COLO668 (cell line): ENCODE measurements at regions not wholly inside any gene's neighbourhood (a gene's known extent, or its start where the extent isn't known, plus 50 kb on each side); places are given as distances from the start of the nearest gene placed in this dataset.

Experiments
- DNase-seq: peaks from one replicate; lab custom pipeline; 2025; ENCODE audit not compliant: unreplicated experiment; lab: John Stamatoyannopoulos, UW

GRCh38 chr15:61798631-61799030 is 261.6 kb downstream of the VPS13C start:
- no peak for DNase-seq

GRCh38 chr15:61796056-61796455 is 264.2 kb downstream of the VPS13C start:
- no peak for DNase-seq

GRCh38 chr15:61794881-61795280 is 265.4 kb downstream of the VPS13C start:
- DNase-seq, result no peak

GRCh38 chr15:61794276-61794675 is 266.0 kb downstream of the VPS13C start:
- DNase-seq, result no peak

GRCh38 chr15:61784734-61785133 is 275.5 kb downstream of the VPS13C start:
- DNase-seq, result no peak

GRCh38 chr15:61780278-61780980 is 279.8 kb downstream of the VPS13C start:
- no peak for DNase-seq

DNA sequence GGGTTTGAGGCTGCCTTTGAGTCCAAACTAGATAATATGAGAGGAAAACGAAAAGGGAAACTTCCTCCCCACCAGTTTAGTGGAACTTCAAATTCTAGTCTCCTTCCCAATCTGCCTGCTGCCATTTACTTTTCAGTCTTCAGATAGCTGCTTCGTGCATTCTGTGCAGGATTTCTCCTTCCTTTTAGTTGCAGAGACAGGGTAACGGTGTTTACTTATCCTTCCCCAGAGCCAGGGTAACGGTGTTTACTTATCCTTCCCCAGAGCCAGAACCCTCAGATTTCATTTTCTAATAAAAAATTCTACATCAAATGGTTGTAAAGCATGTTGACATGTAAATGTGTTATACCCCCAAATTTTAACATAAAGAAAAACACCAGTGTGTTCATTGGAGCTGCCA is 282.6 kb downstream of the VPS13C start:
- no peak for DNase-seq

GRCh38 chr15:61769557-61769956 is 290.7 kb downstream of the VPS13C start:
- DNase-seq, result no peak

DNA sequence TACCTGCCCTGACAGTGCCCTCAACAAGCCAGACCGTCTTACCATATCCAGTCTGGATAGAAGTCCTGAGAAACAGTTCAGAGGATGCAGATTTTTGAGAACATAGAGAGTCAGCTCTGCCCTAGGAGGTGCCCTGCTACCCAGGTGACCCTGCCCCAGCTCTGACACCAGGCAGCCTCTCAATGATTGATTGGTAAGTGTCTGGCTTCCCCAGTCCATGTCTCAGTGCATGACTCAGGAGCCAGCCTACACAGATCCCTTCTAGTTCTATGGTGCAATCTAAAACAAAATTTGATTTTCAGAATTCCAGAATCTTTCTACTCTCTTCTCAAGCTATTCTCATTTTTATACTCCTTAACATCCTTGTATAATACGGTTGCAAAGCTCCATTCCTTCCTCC is 292.1 kb downstream of the VPS13C start:
- DNase-seq, result no peak

GRCh38 chr15:61764981-61765380 is 295.3 kb downstream of the VPS13C start:
- DNase-seq, result no peak

DNA sequence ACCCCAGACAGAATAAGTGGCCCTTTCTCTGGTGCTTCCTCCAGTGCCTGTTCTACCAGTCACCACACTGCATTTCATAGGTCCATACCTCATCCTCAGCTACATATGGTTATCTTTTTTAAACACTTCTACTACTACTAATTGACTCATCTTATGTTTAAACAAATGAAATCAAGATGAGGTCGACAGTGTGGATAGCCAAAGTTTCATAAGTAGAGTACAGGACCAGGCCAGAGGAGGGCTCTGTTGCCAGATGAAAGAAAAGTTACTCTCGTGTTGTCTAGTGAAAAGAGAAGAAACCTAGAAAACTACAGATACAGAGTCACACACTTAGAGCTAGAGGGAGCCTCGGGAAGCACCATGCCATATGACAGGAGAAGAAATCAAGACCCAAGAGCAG is 296.1 kb downstream of the VPS13C start:
- no peak for DNase-seq

DNA sequence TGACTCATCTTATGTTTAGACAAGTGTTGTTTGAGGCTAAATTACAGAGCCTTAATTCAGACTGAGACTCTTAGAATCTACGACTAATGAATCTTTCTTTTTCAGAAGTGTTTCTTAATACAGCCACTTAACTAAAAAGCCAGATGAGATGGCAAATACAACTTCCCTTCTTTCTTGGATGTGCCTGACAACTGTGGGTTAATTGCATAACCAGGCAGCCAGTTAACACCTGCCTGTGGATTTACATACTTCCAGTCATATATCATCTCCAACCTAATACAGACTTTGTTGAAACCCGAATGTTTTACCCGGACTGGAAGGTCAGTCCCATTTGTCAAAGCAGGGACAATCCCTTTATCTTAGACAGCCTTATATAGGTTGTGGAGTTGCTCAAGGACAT is 297.6 kb downstream of the VPS13C start:
- no peak for DNase-seq

- DNase-seq, result no peak
Observed at GRCh38 chr15:61759639-61760038, 300.6 kb downstream of the VPS13C start.

DNA sequence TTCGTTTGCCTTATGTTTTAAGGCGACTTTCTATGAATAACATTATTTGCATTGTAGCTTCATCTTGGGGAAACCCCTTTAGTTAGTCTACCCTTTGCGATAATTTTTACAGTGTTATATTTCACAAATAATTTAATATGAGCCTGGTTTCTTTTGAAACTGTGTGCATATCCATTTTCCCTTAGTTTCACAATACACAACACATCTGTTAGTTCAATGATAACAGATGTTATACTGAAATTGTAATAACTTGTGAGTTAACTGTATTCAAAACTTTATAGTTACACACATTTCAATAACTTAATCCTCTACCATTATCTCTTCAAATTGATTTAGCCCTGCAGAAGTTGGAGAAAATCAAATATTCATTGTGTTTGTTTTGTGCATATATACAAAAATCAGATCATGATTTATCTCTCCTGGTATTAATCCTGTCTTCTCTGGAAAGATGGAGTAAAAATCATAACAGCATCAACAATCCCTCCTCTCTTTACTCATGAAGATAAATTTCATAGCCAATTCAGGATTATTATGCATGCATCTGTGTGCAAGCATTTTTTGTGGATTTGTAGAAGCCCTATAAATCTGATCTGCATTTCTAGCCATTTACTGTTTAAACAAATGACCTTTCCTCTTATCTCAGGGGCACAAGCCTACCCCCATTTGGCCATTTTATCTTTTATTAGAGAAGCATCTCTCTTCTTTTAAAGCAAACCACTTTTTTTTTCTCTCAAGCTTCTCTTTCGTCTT is 304.0 kb downstream of the VPS13C start:
- DNase-seq, result no peak

GRCh38 chr15:61755467-61755866 is 304.8 kb downstream of the VPS13C start:
- DNase-seq, result no peak

DNA sequence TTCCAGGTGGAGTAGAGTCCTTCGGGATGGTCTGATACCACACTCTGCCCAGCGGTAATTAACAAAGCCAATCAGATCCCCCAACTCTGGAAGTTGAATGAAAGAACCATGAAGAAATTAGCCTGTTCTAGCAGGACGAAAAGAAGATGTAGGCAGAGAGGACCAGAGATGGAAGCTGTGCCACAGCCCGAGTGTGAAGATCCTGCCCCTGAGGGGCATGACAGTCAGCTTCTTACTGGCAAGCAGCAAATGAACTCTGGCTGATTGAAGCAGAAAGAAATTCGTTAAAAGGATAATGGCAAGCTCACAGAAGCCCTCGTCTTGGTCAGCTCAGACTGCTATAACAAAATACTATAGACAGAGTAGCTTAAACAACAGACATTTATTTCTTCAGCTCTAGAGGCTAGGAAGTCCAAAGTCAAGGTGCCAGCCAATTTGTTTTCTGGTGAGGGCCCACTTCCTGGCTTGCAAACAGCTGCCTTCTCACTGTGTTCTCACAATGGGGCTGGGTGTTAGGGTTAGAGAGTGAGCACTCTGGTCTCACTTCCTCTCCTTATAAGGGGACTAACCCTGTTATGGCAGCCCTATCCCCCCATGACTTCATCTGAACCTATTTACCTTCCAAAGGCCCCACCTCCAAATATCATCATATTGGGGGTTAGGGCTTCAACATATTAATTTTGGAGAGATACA is 307.1 kb downstream of the VPS13C start:
- no peak for DNase-seq

DNA sequence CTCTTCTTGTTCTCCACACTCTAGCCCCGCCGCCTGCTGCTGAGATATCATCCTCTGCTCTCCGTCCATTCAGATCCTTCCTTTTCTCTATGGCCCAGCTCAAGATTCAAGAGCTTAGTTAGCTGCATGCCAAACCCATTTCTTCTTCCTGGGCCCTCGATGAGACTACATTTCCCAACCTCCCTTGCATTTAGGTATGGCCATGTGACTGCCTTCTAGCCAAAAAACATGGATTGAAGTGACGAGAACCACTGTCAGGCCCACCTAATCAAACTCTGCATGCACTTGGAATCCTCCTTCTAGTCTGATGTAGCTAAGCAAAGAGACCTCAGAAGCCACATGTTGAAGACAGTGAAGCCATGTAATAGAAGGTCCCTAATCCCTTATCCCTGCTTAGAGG is 308.2 kb downstream of the VPS13C start:
- no peak for DNase-seq

GRCh38 chr15:61750271-61751084 is 309.8 kb downstream of the VPS13C start:
- peak; percentile 67 for DNase-seq

DNA sequence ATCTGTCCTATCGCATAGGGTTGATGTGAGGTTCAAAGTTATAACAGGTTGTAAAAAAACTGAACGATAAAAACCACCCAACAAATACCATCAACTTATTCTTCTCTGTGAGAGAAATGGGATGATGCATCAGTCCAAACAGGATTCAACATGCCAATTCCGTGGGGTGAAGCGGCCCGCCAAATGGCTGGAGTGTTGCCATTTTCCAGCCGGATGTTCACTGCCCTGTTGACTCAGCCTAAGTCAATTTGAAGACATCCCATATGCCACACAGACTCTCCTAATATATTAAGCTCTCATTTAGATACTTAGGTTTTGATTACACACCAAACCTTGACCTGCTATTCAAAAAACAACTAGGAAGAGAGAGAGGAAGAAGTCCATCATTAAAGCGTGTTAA is 311.1 kb downstream of the VPS13C start:
- DNase-seq, result peak; percentile 12

GRCh38 chr15:61748529-61748928 is 311.7 kb downstream of the VPS13C start:
- DNase-seq, result no peak

- no peak for DNase-seq
Observed at GRCh38 chr15:61746589-61746988, 313.7 kb downstream of the VPS13C start.
